Gastroesophageal sphincter (tissue), 4 donors: ENCODE measurements at regions not wholly inside any gene's neighbourhood (a gene's known extent, or its start where the extent isn't known, plus 50 kb on each side); places are given as distances from the start of the nearest gene placed in this dataset.

ENCODE experiments used
- ATAC-seq: fragments of 150-250 bp; one replicate; pipeline ENCODE4 v1.9.1; 2016; ENCODE audit warnings: mild to moderate bottlenecking, moderate library complexity
- H3K27ac ChIP-seq, 4 donors: fragments of 200-600 bp; sonication (generic) in 3 of 4; 1 replicate in 3 of 4; 2 replicates in 1 of 4; pipeline ENCODE4 v1.5.1; 2016 to 2019
- H3K27me3 ChIP-seq: fragments of 200-600 bp; sonication (generic); one replicate; pipeline ENCODE4 v1.5.1; 2019
- H3K36me3 ChIP-seq, 2 donors: fragments of 200-600 bp; sonication (generic); one replicate each; pipeline ENCODE4 v1.5.1; 2019; ENCODE audit warnings: control low read depth in 1 of 2
- H3K4me1 ChIP-seq, 3 donors: fragments of 200-600 bp; sonication (generic); 1 replicate in 2 of 3; 2 replicates in 1 of 3; pipeline ENCODE4 v1.5.1; 2016 to 2019; ENCODE audit warnings: control low read depth in 2 of 3
- H3K4me3 ChIP-seq, 2 donors: fragments of 200-600 bp; sonication (generic); one replicate each; pipeline ENCODE4 v1.5.1; 2019; ENCODE audit warnings: mild to moderate bottlenecking in 1 of 2, moderate library complexity in 1 of 2
- H3K9me3 ChIP-seq, 3 donors: fragments of 200-600 bp; sonication (generic); one replicate each; pipeline ENCODE4 v1.5.1; 2017 to 2019; ENCODE audit warnings: control low read depth in 2 of 3
- EP300 ChIP-seq: sonication (generic); formaldehyde crosslinking; IDR thresholded peaks from one replicate; pipeline ENCODE4 v1.6.1; 2017; ENCODE audit warnings: antibody characterized with exemption, mild to moderate bottlenecking
- POLR2A ChIP-seq, 2 donors: fragments of 450-650 bp; IDR thresholded peaks; one replicate each; pipeline ENCODE4 v1.6.1; 2017; ENCODE audit warnings: antibody characterized with exemption in 2 of 2, mild to moderate bottlenecking in 2 of 2, moderate library complexity in 1 of 2
- POLR2AphosphoS5 ChIP-seq: sonication (generic); formaldehyde crosslinking; IDR thresholded peaks from one replicate; pipeline ENCODE4 v1.6.1; 2017; ENCODE audit warnings: antibody characterized with exemption
- WGBS, 2 donors: methylation state at CpG; one replicate each; pipeline ENCODE4 v1.1.5; 2018; ENCODE audit warnings: low coverage in 1 of 2; 5-methylcytosine and 5-hydroxymethylcytosine counted together
- small RNA-seq, 4 donors: library from RNA; depleted of rRNA; stranded (forward); fragments of <200 nt; gene quantifications; one replicate each; pipeline ENCODE3, GENCODE V24; 2016
- TF ChIP-seq, protein P1 (sequence below), 4 experiments: fragments of 200-600 bp in 2 of 4; fragments of 450-650 bp in 2 of 4; sonication (generic) in 1 of 4; IDR thresholded peaks; one replicate each; pipeline ENCODE4 v1.5.1; 2017 to 2019; ENCODE audit warnings: antibody characterized with exemption in 4 of 4, mild to moderate bottlenecking in 2 of 4, moderate library complexity in 2 of 4

DNA sequence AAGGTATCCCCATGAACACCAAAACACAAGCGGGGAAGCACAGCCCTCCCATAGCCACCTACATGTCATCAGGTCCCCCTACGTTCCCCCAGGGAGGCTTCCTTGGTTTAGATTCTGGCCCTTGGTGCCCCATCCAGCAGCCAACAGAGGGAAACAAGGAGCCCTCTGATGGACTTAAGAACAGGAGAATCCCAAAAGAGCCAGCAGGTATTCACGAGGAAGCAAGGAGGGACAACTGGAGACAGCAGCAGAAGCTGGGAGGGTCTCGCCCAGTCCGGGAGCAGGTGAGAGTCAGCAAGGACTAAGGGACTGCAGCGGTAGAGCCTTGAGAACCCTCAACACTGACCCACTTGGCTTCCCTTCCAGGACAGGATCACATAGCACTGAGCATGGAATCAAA, 58.4 kb upstream of the TOP1 start:
- no peak overlapping the region for H3K4me3 ChIP-seq
- no peaks in the 10 kb centered on the region for H3K36me3 ChIP-seq
- no peak overlapping the region for H3K27ac ChIP-seq
- TF ChIP-seq, protein P1, sequence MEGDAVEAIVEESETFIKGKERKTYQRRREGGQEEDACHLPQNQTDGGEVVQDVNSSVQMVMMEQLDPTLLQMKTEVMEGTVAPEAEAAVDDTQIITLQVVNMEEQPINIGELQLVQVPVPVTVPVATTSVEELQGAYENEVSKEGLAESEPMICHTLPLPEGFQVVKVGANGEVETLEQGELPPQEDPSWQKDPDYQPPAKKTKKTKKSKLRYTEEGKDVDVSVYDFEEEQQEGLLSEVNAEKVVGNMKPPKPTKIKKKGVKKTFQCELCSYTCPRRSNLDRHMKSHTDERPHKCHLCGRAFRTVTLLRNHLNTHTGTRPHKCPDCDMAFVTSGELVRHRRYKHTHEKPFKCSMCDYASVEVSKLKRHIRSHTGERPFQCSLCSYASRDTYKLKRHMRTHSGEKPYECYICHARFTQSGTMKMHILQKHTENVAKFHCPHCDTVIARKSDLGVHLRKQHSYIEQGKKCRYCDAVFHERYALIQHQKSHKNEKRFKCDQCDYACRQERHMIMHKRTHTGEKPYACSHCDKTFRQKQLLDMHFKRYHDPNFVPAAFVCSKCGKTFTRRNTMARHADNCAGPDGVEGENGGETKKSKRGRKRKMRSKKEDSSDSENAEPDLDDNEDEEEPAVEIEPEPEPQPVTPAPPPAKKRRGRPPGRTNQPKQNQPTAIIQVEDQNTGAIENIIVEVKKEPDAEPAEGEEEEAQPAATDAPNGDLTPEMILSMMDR (IDR thresholded peaks at IDR 0.05) = no peak
- TF ChIP-seq EP300 = no peak
- no peak for TF ChIP-seq POLR2A (IDR thresholded peaks at IDR 0.05)
- no peak for TF ChIP-seq POLR2AphosphoS5
- H3K9me3 ChIP-seq = no peaks in the 10 kb centered on the region
- peaks cover 0 to 5% (median 0%) of the 10 kb centered on the region in 3 donors for H3K4me1 ChIP-seq
- WGBS, 2 donors = 90 to 94% methylated on average over 2 to 3 of the region's 6 CpGs
- no peaks in the 10 kb centered on the region for H3K27me3 ChIP-seq
- ATAC-seq = no peak

DNA sequence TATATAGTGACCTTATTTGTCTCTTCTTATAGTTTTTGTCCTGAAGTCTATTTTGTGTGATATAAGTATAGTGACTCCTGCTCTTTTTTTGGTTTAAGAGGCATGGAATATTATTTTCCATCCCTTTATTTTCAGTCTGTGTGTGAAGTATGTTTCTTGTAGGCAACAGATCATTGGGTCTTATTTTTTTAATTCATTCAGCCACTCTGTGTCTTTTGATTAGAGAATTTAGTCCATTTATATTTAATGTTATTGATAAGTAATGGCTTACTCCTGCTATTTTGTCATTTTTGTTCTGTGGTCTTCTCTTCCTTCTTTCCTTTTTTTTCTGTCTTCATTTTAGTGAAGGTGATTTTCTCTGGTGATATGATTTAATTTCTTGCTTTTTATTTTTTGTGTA, 51.4 kb upstream of the TOP1 start:
- Histone ChIP-seq H3K27ac (no peak overlapping the region), H3K4me1 (no peaks in the 10 kb centered on the region), H3K9me3 (peaks cover 0 to 23% (median 0%) of the 10 kb centered on the region in 3 donors), H3K4me3 (no peak overlapping the region), H3K36me3 (no peaks in the 10 kb centered on the region), H3K27me3 (no peaks in the 10 kb centered on the region)
- no peak for ATAC-seq
- TF ChIP-seq POLR2AphosphoS5 = no peak

DNA sequence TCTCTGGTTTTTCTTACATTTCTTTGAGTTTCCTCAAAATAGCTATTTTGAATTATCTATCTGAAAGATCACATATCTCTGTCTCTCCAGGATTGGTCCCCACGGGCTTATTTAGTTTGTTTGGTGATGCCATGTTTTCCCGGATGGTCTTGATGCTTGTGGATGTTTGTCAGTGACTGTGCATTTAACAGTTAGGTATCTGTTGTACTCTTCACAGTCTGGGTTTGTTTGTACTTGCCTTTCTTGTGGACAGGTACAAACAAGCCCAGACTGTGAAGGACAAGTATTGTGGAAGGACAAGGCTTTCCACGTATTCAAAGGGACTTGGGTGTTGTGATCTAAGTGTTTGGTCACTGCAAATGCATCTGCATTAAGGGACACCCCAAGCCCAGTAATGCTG, 49.9 kb upstream of the TOP1 start:
- Histone ChIP-seq H3K4me3 (no peak overlapping the region), H3K9me3 (peaks cover 0 to 23% (median 0%) of the 10 kb centered on the region in 3 donors), H3K27me3 (no peaks in the 10 kb centered on the region), H3K27ac (no peak overlapping the region), H3K36me3 (no peaks in the 10 kb centered on the region), H3K4me1 (no peaks in the 10 kb centered on the region)
- WGBS, 2 donors = 72 to 81% methylated on average over 2 to 3 of the region's 3 CpGs
- ATAC-seq = no peak
- TF ChIP-seq POLR2A (IDR thresholded peaks at IDR 0.05) = no peak
- no peak for TF ChIP-seq EP300
- TF ChIP-seq, protein P1 (IDR thresholded peaks at IDR 0.05) = no peak
- TF ChIP-seq POLR2AphosphoS5 = no peak

Small RNA genes in the stretch of these regions (small RNA-seq; reads per million reads assigned to genes)
- 0 reads per million in 4 donors for gene RNA5SP484
